ENCODE measurements at regions not wholly inside any gene's neighbourhood (a gene's known extent, or its start where the extent isn't known, plus 50 kb on each side); places are given as distances from the start of the nearest gene placed in this dataset.

- Mint-ChIP-seq H3K27ac (no peak overlapping the region), H3K36me3 (no peaks in the 10 kb centered on the region), H3K4me3 (no peak overlapping the region), H3K27me3 (ENCODE audit: low read depth in 3 of 3) (peaks cover 0 to 1% (median 0%) of the 10 kb centered on the region in 3 donors), H3K9me3 (peaks cover 5 to 24% (median 9%) of the 10 kb centered on the region in 7 donors), H3K4me1 (no peaks in the 10 kb centered on the region)
- no peak overlapping the region for H2AFZ ChIP-seq (ENCODE audit: insufficient read depth, low read depth, low read length, poor library complexity, severe bottlenecking)
- WGBS (ENCODE audit: insufficient coverage), result no CpG with 5 or more reads among the region's 3 CpGs
- peaks cover 15 to 17% of the 10 kb centered on the region in 2 donors for H3K9me3 ChIP-seq (replicated peaks in 1 of 2; ENCODE audit: control insufficient read depth in 1 of 2, insufficient read depth in 1 of 2, low read length in 2 of 2)
- intact Hi-C loops (cut with micrococcal nuclease), result no loop called here
- H3K79me2 ChIP-seq (ENCODE audit: insufficient read depth, low read length), result no peaks in the 10 kb centered on the region
- H3K27ac ChIP-seq (ENCODE audit: low read depth in 1 of 2, low read length in 2 of 2), result no peak overlapping the region
- H3K27me3 ChIP-seq (ENCODE audit: control insufficient read depth in 2 of 2, insufficient read depth in 2 of 2, low read length in 2 of 2), result no peaks in the 10 kb centered on the region
- no peaks in the 10 kb centered on the region for H4K20me1 ChIP-seq (ENCODE audit: insufficient read depth, low read length)
- H3K4me1 ChIP-seq (ENCODE audit: control insufficient read depth in 1 of 2, insufficient read depth in 2 of 2, low read length in 2 of 2), result no peaks in the 10 kb centered on the region
- no peaks in the 10 kb centered on the region for H3K36me3 ChIP-seq (replicated peaks in 1 of 2; ENCODE audit: control insufficient read depth in 1 of 2, insufficient read depth in 2 of 2, low read length in 2 of 2)
- no peak overlapping the region for H3K4me2 ChIP-seq (replicated peaks; ENCODE audit: extremely low read depth, low read length, poor library complexity, severe bottlenecking)
- no peak overlapping the region for H3K9ac ChIP-seq (ENCODE audit: insufficient read depth, low read length, poor library complexity, severe bottlenecking)
- DNase-seq, result no peak
- no peak overlapping the region for H3K4me3 ChIP-seq (replicated peaks in 1 of 3; ENCODE audit: low read depth in 2 of 3, low read length in 3 of 3)
- TF ChIP-seq CTCF (IDR thresholded peaks at IDR 0.05), result no peak
Observed at GRCh38 chr2:107627926-107628325, 198.8 kb upstream of the RGPD4 start.

- WGBS (ENCODE audit: insufficient coverage), result 80% methylated on average over 1 of the region's 3 CpGs
- no peak overlapping the region for H3K4me2 ChIP-seq (replicated peaks; ENCODE audit: extremely low read depth, low read length, poor library complexity, severe bottlenecking)
- intact Hi-C loops (cut with micrococcal nuclease), result no loop called here
- H3K36me3 Mint-ChIP-seq, result no peaks in the 10 kb centered on the region
- H3K9ac ChIP-seq (ENCODE audit: insufficient read depth, low read length, poor library complexity, severe bottlenecking), result no peak overlapping the region
- peaks cover 10 to 15% of the 10 kb centered on the region in 2 donors for H3K9me3 ChIP-seq (replicated peaks in 1 of 2; ENCODE audit: control insufficient read depth in 1 of 2, insufficient read depth in 1 of 2, low read length in 2 of 2)
- H3K4me1 Mint-ChIP-seq, result no peaks in the 10 kb centered on the region
- H3K4me3 ChIP-seq (replicated peaks in 1 of 3; ENCODE audit: low read depth in 2 of 3, low read length in 3 of 3), result no peak overlapping the region
- no peaks in the 10 kb centered on the region for H4K20me1 ChIP-seq (ENCODE audit: insufficient read depth, low read length)
- no peak overlapping the region for H3K27ac Mint-ChIP-seq
- no peaks in the 10 kb centered on the region for H3K79me2 ChIP-seq (ENCODE audit: insufficient read depth, low read length)
- TF ChIP-seq CTCF (IDR thresholded peaks at IDR 0.05), result no peak
- no peaks in the 10 kb centered on the region for H3K36me3 ChIP-seq (replicated peaks in 1 of 2; ENCODE audit: control insufficient read depth in 1 of 2, insufficient read depth in 2 of 2, low read length in 2 of 2)
- H3K27ac ChIP-seq (ENCODE audit: low read depth in 1 of 2, low read length in 2 of 2), result no peak overlapping the region
- no peak overlapping the region for H3K4me3 Mint-ChIP-seq
- H3K27me3 ChIP-seq (ENCODE audit: control insufficient read depth in 2 of 2, insufficient read depth in 2 of 2, low read length in 2 of 2), result no peaks in the 10 kb centered on the region
- DNase-seq, result no peak
- peaks cover 0 to 1% (median 0%) of the 10 kb centered on the region in 3 donors for H3K27me3 Mint-ChIP-seq (ENCODE audit: low read depth in 3 of 3)
- peaks cover 8 to 15% (median 14%) of the 10 kb centered on the region in 7 donors for H3K9me3 Mint-ChIP-seq
- no peaks in the 10 kb centered on the region for H3K4me1 ChIP-seq (ENCODE audit: control insufficient read depth in 1 of 2, insufficient read depth in 2 of 2, low read length in 2 of 2)
- no peak overlapping the region for H2AFZ ChIP-seq (ENCODE audit: insufficient read depth, low read depth, low read length, poor library complexity, severe bottlenecking)
Observed at GRCh38 chr2:107633580-107634147, 193.0 kb upstream of the RGPD4 start.

All from CD14-positive monocyte (primary cell).